Lower leg skin (tissue), 3 donors: ENCODE measurements at regions not wholly inside any gene's neighbourhood (a gene's known extent, or its start where the extent isn't known, plus 50 kb on each side); places are given as distances from the start of the nearest gene placed in this dataset.

Experiments used
- CTCF ChIP-seq, 3 donors: fragments of 450-650 bp; IDR thresholded peaks; one replicate each; pipeline ENCODE4 v1.5.1; 2016; ENCODE audit warnings: antibody characterized with exemption in 3 of 3, mild to moderate bottlenecking in 3 of 3, moderate library complexity in 2 of 3
- POLR2A ChIP-seq, 2 donors: fragments of 450-650 bp; IDR thresholded peaks; one replicate each; pipeline ENCODE4 v1.6.1; 2016 to 2017; ENCODE audit warnings: antibody characterized with exemption in 2 of 2, mild to moderate bottlenecking in 1 of 2, moderate library complexity in 1 of 2

DNA sequence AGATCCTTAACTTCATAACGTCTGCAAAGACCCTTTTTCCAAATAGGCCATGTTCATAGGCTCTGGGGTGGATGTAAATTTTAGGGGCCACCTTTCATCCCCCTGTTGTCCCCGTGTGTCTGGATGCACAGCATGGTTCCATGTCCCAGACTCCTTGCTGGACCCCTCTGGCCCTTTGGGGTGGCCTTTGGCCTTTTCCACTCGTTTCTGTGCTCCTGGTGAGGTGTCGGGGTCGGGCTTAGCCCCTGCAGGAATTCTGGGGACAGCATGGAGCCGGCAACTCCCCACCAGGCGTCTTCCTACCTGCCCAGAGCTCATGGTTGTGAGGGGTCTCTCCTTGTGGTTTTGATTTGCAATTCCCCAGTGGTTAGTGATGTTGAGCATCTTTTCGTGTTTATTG, 183.5 kb downstream of the SEC14L1 start:
- no peak for TF ChIP-seq CTCF (IDR thresholded peaks at IDR 0.05)
- no peak for TF ChIP-seq POLR2A (IDR thresholded peaks at IDR 0.05)
